Gastrocnemius medialis (tissue), 4 donors: ENCODE measurements at regions not wholly inside any gene's neighbourhood (a gene's known extent, or its start where the extent isn't known, plus 50 kb on each side); places are given as distances from the start of the nearest gene placed in this dataset.

Experiments
- CTCF ChIP-seq, 5 experiments: fragments of 450-650 bp in 3 of 5; fragments of 200-600 bp in 2 of 5; sonication (generic) in 2 of 5; IDR thresholded peaks in 4 of 5; conservative IDR thresholded peaks in 1 of 5; 1 replicate in 4 of 5; 2 replicates in 1 of 5; pipeline ENCODE4 v1.5.1; 2016 to 2019; ENCODE audit warnings: antibody characterized with exemption in 5 of 5, mild to moderate bottlenecking in 3 of 5, moderate library complexity in 3 of 5
- POLR2A ChIP-seq, 2 donors: fragments of 450-650 bp; IDR thresholded peaks; one replicate each; pipeline ENCODE4 v1.6.1; 2017; ENCODE audit warnings: antibody characterized with exemption in 2 of 2, mild to moderate bottlenecking in 2 of 2, moderate library complexity in 2 of 2

- no peak for TF ChIP-seq POLR2A (IDR thresholded peaks at IDR 0.05)
- no peak for TF ChIP-seq CTCF (IDR thresholded peaks at IDR 0.05 in 4 of 5, conservative IDR thresholded peaks at IDR 0.05 in 1 of 5)
Measured at GRCh38 chr13:79995334-79995733, 345.6 kb downstream of the SPRY2 start.
